H1 (cell line): ENCODE measurements at regions not wholly inside any gene's neighbourhood (a gene's known extent, or its start where the extent isn't known, plus 50 kb on each side); places are given as distances from the start of the nearest gene placed in this dataset.

Experiments used
- CREB1 ChIP-seq: IDR thresholded peaks from 2 replicates; pipeline ENCODE4 v1.6.1; 2012; ENCODE audit warnings: inconsistent platforms
- CTCF ChIP-seq, 3 experiments: IDR thresholded peaks; 1 replicate in 2 of 3; 2 replicates in 1 of 3; pipeline versions ENCODE4 v1.5.1 to v1.6.1; 2011; ENCODE audit warnings: low read length in 3 of 3, mild to moderate bottlenecking in 3 of 3, inconsistent platforms in 2 of 3, low read depth in 1 of 3, moderate library complexity in 1 of 3; ENCODE audit not compliant: insufficient read depth in 1 of 3; ENCODE audit errors: control extremely low read depth in 1 of 3
- JUND ChIP-seq: IDR thresholded peaks from 2 replicates; pipeline ENCODE4 v1.6.1; 2011; ENCODE audit warnings: mild to moderate bottlenecking, improper control_type of control experiment, low read length
- POLR2A ChIP-seq, 2 experiments: IDR thresholded peaks; 1 replicate in 1 of 2; 2 replicates in 1 of 2; pipeline ENCODE4 v1.6.1; 2011; ENCODE audit warnings: low read depth in 2 of 2, low read length in 2 of 2, mild to moderate bottlenecking in 2 of 2; ENCODE audit errors: control extremely low read depth in 1 of 2
- TAF7 ChIP-seq: optimal IDR thresholded peaks from 2 replicates; pipeline ENCODE3; 2011; ENCODE audit warnings: low read depth, mild to moderate bottlenecking, inconsistent platforms, low read length, moderate library complexity, borderline replicate concordance

- TF ChIP-seq TAF7 (no peak), CTCF (IDR thresholded peaks at IDR 0.05; ENCODE audit: control extremely low read depth in 1 of 3, insufficient read depth in 1 of 3, low read depth in 1 of 3, low read length in 3 of 3) (no peak), JUND (no peak), CREB1 (no peak), POLR2A (IDR thresholded peaks at IDR 0.05; ENCODE audit: control extremely low read depth in 1 of 2, low read depth in 2 of 2, low read length in 2 of 2) (no peak)
Observed at GRCh38 chr3:28150465-28151206, 90.8 kb upstream of the CMC1 start.
